ENCODE measurements at regions not wholly inside any gene's neighbourhood (a gene's known extent, or its start where the extent isn't known, plus 50 kb on each side); places are given as distances from the start of the nearest gene placed in this dataset.

DNA sequence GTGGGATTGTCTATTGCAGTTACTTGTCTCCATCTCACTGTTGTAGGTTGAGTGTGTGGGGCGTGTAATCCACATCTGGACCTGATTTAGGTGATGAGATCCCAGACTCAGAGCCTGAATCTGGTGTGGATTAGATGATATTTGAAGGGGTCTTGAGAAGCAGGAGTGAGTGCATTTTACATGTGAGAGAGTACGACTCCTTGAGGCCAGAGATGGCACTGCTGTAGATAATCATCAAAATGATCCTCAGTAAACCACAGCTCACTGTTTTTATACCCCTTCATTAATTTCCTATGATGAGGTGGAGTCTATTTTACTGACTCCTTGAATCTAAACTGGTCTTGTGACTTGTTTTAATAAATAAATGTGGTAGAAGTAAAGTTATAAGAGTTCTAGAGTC, 732.5 kb downstream of the KCNJ2 start:
- Histone ChIP-seq H2AFZ (no peak overlapping the region), H4K20me1 (replicated peaks; ENCODE audit: insufficient read depth) (no peaks in the 10 kb centered on the region), H3K79me2 (replicated peaks; ENCODE audit: insufficient read depth) (no peaks in the 10 kb centered on the region), H3K4me1 (ENCODE audit: insufficient read depth) (peaks cover 20% of the 10 kb centered on the region), H3K4me2 (no peak overlapping the region), H3K4me3 (no peak overlapping the region), H3F3A (replicated peaks; ENCODE audit: low read depth) (no peaks in the 10 kb centered on the region), H3K9me2 (ENCODE audit: insufficient read depth) (0 out of 2 replicates have a peak, but pooled peaks cover 6% of the 10 kb centered on the region), H3K27me3 (ENCODE audit: insufficient read depth) (no peaks in the 10 kb centered on the region), H3K36me3 (ENCODE audit: insufficient read depth) (peaks cover 2% of the 10 kb centered on the region; the same call in 1 of the 2 replicates), H3K27ac (ENCODE audit: low read depth) (no peak overlapping the region)
- no peak for DNase-seq (ENCODE audit: low spot score)
- H3K4me3 Mint-ChIP-seq, result no peak overlapping the region
- peaks cover 12% of the 10 kb centered on the region; the same call in 2 of the 3 replicates for H3K4me1 Mint-ChIP-seq
- TF ChIP-seq NANOG (IDR thresholded peaks at IDR 0.05; ENCODE audit: borderline replicate concordance), result no peak
- TF ChIP-seq STAT1 (IDR thresholded peaks at IDR 0.05; ENCODE audit: unreplicated experiment), result no peak
- TF ChIP-seq, protein P1, sequence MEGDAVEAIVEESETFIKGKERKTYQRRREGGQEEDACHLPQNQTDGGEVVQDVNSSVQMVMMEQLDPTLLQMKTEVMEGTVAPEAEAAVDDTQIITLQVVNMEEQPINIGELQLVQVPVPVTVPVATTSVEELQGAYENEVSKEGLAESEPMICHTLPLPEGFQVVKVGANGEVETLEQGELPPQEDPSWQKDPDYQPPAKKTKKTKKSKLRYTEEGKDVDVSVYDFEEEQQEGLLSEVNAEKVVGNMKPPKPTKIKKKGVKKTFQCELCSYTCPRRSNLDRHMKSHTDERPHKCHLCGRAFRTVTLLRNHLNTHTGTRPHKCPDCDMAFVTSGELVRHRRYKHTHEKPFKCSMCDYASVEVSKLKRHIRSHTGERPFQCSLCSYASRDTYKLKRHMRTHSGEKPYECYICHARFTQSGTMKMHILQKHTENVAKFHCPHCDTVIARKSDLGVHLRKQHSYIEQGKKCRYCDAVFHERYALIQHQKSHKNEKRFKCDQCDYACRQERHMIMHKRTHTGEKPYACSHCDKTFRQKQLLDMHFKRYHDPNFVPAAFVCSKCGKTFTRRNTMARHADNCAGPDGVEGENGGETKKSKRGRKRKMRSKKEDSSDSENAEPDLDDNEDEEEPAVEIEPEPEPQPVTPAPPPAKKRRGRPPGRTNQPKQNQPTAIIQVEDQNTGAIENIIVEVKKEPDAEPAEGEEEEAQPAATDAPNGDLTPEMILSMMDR (conservative IDR thresholded peaks at IDR 0.05; ENCODE audit: low read depth in 2 of 2), result peak in 1 of 2 experiments; percentile 24; a peak in 2 of 4 replicates
- TF ChIP-seq, protein P2, sequence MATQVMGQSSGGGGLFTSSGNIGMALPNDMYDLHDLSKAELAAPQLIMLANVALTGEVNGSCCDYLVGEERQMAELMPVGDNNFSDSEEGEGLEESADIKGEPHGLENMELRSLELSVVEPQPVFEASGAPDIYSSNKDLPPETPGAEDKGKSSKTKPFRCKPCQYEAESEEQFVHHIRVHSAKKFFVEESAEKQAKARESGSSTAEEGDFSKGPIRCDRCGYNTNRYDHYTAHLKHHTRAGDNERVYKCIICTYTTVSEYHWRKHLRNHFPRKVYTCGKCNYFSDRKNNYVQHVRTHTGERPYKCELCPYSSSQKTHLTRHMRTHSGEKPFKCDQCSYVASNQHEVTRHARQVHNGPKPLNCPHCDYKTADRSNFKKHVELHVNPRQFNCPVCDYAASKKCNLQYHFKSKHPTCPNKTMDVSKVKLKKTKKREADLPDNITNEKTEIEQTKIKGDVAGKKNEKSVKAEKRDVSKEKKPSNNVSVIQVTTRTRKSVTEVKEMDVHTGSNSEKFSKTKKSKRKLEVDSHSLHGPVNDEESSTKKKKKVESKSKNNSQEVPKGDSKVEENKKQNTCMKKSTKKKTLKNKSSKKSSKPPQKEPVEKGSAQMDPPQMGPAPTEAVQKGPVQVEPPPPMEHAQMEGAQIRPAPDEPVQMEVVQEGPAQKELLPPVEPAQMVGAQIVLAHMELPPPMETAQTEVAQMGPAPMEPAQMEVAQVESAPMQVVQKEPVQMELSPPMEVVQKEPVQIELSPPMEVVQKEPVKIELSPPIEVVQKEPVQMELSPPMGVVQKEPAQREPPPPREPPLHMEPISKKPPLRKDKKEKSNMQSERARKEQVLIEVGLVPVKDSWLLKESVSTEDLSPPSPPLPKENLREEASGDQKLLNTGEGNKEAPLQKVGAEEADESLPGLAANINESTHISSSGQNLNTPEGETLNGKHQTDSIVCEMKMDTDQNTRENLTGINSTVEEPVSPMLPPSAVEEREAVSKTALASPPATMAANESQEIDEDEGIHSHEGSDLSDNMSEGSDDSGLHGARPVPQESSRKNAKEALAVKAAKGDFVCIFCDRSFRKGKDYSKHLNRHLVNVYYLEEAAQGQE (IDR thresholded peaks at IDR 0.05; ENCODE audit: unreplicated experiment), result no peak
- peaks cover 11% of the 10 kb centered on the region; the same call in 2 of the 3 replicates for H3K9me3 Mint-ChIP-seq
- no peaks in the 10 kb centered on the region for H3K27me3 Mint-ChIP-seq (ENCODE audit: insufficient read depth, low read depth, poor library complexity)
- peaks cover 6% of the 10 kb centered on the region; the same call in 2 of the 3 replicates for H3K36me3 Mint-ChIP-seq (ENCODE audit: low read depth)
- no peak overlapping the region for H3K27ac Mint-ChIP-seq
- no peak for ATAC-seq

DNA sequence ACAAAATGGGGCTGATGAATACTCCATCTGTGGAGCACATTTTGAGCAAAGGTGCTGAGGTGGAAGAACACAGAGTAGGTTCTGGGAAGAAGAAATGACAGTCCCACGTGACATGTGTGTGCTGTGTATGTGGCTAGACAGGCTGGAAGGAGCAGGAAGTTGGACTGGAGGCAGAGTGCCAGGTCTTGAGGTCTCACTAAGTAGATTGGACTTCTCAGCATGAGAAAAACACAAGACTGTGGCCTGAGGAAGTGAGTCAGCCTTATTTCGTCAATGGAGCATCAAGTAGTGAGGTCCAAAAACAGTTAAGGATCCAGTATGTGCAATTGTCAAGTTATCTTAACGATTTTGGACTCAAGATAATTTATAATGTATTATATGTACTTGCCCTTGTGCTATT, 736.5 kb downstream of the KCNJ2 start:
- no peaks in the 10 kb centered on the region for H4K20me1 ChIP-seq (replicated peaks; ENCODE audit: insufficient read depth)
- H3K27me3 Mint-ChIP-seq (ENCODE audit: insufficient read depth, low read depth, poor library complexity), result peaks cover 3% of the 10 kb centered on the region
- H3K36me3 ChIP-seq (ENCODE audit: insufficient read depth), result peaks cover 2% of the 10 kb centered on the region; the same call in 1 of the 2 replicates
- H3K4me3 ChIP-seq, result no peak overlapping the region
- no peak overlapping the region for H3K27ac ChIP-seq (ENCODE audit: low read depth)
- TF ChIP-seq, protein P3, sequence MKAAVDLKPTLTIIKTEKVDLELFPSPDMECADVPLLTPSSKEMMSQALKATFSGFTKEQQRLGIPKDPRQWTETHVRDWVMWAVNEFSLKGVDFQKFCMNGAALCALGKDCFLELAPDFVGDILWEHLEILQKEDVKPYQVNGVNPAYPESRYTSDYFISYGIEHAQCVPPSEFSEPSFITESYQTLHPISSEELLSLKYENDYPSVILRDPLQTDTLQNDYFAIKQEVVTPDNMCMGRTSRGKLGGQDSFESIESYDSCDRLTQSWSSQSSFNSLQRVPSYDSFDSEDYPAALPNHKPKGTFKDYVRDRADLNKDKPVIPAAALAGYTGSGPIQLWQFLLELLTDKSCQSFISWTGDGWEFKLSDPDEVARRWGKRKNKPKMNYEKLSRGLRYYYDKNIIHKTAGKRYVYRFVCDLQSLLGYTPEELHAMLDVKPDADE (IDR thresholded peaks at IDR 0.05), result no peak
- peaks cover 6% of the 10 kb centered on the region; the same call in 2 of the 3 replicates for H3K4me1 Mint-ChIP-seq
- 0 out of 2 replicates have a peak, but pooled peaks cover 6% of the 10 kb centered on the region for H3K9me2 ChIP-seq (ENCODE audit: insufficient read depth)
- H3K27me3 ChIP-seq (ENCODE audit: insufficient read depth), result no peaks in the 10 kb centered on the region
- DNase-seq (ENCODE audit: low spot score), result no peak
- no peaks in the 10 kb centered on the region for H3F3A ChIP-seq (replicated peaks; ENCODE audit: low read depth)
- H3K4me2 ChIP-seq, result no peak overlapping the region
- H3K36me3 Mint-ChIP-seq (ENCODE audit: low read depth), result peaks cover 9% of the 10 kb centered on the region; the same call in 2 of the 3 replicates
- no peak overlapping the region for H3K27ac Mint-ChIP-seq
- no peaks in the 10 kb centered on the region for H3K79me2 ChIP-seq (replicated peaks; ENCODE audit: insufficient read depth)
- peaks cover 15% of the 10 kb centered on the region; the same call in 2 of the 3 replicates for H3K9me3 Mint-ChIP-seq
- no peak overlapping the region for H3K4me3 Mint-ChIP-seq
- peaks cover 5% of the 10 kb centered on the region; the same call in 1 of the 2 replicates for H3K4me1 ChIP-seq (ENCODE audit: insufficient read depth)
- no peak overlapping the region for H2AFZ ChIP-seq
- no peak for ATAC-seq

Data from GM23338 (cell line).